GM03348 (cell line): ENCODE measurements at regions not wholly inside any gene's neighbourhood (a gene's known extent, or its start where the extent isn't known, plus 50 kb on each side); places are given as distances from the start of the nearest gene placed in this dataset.
"Not testable (repeated sequence)": the region's sequence is repeated elsewhere in the genome, so short reads cannot be mapped to it uniquely, and the experiment has no call there.

Experiments used
- DNase-seq: peaks from one replicate; pipeline ENCODE4 v3.0.0; 2012; ENCODE audit warnings: low spot score

DNA sequence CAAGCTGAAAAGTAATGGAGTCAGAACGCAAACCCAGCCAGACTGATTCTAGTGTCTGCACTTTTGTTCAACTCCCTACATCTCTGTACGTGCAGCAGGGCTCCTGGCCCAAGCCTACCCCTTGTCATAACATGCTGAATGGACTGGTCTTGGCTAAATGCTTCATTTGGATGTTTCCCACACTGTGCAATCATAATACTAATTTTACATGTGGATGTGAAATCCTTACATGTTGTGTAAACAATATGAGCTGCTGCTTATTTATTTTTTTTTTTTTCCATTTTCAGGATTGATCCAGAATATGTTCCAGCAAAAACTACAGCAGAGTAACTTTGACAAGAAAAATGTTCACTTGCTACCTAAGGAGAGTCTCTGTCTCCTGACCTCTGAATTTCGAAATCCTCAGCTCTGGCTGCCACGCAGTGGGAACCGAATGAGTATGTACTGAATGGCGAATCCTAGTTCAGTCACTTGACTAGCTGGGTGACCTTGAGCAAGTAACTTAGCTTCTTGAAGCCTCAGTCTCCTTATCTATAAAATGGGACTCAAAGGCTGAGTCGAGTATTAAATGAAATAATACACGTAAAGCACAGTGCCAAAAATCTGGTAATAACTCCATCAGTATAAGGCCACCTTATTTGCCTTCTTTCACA, 133.4 kb downstream of the EHF start:
- DNase-seq: no peak

- no peak for DNase-seq
Measured at GRCh38 chr11:34750692-34751405, 130.0 kb downstream of the EHF start.

GRCh38 chr11:34749666-34750659, 129.1 kb downstream of the EHF start:
- peak; percentile 82 for DNase-seq

GRCh38 chr11:34748036-34748435, 127.1 kb downstream of the EHF start:
- DNase-seq: no peak

- DNase-seq: no peak
Measured at GRCh38 chr11:34747251-34747650, 126.4 kb downstream of the EHF start.

- DNase-seq: no peak
Measured at GRCh38 chr11:34745195-34745594, 124.3 kb downstream of the EHF start.

GRCh38 chr11:34744511-34744910, 123.6 kb downstream of the EHF start:
- no peak for DNase-seq

DNA sequence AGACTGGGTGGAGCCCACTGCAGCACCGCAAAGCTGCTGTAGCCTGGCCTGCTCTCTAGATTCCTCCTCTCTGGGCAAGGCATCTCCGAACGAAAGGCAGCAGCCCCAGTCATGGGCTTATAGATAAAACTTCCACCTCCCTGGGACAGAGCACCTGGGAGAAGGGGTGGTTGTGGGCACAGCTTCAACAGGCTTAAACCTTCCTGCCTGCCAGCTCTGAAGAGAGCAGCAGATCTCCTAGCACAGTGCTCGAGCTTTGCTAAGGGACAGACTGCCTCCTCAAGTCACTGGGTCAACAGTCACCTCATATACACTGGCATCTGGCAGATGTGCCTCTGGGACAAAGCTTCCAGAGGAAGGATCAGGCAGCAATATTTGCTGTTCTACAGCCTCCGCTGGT, 117.3 kb downstream of the EHF start:
- DNase-seq: no peak

DNA sequence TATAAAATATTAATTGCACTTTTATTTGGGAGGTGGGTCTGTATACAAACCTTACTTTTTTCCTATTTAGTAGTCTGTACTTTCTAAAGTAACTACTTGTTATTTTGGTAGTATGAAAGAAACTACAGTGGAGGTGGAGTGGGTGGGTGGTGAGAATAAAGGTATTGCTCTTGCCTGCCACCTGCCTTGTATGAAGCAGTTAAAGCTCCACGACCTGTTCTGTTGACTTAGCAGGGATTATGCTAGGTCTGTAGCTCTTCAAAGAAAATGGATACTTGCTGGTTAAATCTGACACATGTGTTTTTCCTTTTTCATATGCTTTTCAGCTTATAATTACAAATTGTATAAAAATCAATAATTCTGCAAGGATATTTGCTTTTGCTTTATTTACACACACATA, 111.9 kb downstream of the EHF start:
- DNase-seq: no peak

GRCh38 chr11:34731603-34732002, 110.7 kb downstream of the EHF start:
- no peak for DNase-seq

DNA sequence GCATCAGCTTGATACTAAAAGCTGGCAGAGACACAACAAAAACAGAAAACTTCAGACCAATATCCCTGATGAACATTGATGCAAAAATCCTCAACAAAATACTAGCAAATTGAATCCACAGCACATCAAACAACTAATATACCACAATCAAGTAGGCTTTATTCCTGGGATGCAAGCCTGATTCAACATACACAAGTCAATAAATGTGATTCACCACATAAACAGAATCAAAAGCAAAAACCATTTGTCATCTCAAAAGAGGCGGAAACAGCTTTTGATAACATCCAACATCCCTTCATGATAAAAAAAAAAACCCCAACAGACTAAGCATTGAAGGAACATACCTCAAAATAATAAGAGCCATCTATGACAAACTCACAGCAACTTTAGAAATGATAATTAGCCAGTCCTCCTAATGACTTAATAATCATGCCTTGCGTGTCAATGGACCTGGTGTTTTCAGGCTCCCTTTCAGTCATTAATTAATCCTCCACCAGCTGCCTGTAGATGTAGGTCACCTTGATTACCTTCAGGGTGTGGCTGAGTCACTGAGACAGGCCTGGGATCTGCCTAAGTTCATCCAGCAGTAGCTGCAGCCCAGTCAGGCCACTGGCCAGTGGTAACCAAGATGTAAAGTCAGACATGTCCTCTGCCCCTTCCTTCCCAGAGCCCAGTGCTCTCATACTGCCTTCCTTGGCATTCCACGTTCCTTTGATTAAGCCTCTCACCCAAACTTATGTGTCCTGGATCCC, 109.8 kb downstream of the EHF start:
- DNase-seq: no peak

DNA sequence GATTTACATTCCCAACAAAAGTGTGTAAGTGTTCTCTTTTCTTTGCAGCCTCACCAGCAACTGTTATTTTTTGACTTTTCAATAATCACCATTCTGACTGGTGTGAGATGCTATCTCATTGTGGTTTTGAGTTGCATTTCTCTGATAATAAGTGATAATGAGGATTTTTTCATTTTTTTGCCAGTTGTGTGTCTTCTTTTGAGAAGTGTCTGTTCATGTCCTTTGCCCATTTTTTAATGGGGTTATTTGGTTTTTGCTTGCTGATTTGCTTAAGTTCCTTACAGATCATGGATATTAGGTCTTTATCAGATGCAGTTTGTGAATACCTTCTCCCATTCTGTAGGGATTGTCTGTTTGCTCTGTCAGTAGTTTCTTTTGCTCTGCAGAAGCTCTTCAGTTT, 107.7 kb downstream of the EHF start:
- DNase-seq: no peak

DNA sequence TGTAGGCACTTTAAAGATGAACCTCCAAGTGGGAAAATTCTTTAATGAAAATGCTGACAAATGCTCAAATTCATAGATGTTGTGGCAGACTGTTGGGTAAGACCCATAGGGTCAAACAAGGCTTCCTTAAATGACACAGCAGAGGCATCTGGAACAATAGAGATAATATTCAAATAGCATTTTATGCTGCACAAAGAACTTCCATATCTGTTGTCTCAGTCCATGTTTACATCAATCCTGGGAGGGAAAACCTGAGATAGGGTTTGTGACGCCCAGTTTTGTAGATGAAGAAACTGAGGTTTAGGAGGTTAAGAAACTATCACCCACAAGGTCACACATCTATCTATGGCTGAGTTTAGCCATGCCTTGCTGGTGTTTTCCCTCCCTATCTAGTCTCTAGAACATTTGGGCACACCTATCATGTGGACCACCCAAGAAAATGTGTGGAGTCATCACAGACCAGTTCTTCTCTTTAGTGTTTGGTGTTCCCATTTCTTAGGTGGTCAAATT, 106.4 kb downstream of the EHF start:
- no peak for DNase-seq

DNA sequence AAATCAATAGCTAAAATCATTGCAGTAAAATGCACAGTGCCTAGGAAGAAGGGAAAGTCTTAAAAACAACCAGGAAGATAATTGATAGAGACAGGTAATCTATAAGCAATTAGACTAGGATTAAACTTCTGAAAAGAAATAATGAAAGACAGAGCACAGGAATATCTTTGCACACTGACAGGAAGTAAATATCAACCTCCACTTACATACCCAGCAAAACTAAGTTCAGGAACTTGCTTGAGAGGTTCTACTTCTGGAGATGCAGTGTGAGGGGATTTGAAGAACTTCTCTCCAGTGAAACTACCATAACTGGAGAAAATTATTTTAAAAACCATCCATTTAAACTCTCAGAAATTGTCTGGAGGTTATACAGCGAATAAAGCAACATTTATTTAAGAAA, 104.1 kb downstream of the EHF start:
- no peak for DNase-seq

- no peak for DNase-seq
Measured at GRCh38 chr11:34721646-34722045, 100.8 kb downstream of the EHF start.

- DNase-seq: no peak
Measured at GRCh38 chr11:34719303-34719848, 98.5 kb downstream of the EHF start.

DNA sequence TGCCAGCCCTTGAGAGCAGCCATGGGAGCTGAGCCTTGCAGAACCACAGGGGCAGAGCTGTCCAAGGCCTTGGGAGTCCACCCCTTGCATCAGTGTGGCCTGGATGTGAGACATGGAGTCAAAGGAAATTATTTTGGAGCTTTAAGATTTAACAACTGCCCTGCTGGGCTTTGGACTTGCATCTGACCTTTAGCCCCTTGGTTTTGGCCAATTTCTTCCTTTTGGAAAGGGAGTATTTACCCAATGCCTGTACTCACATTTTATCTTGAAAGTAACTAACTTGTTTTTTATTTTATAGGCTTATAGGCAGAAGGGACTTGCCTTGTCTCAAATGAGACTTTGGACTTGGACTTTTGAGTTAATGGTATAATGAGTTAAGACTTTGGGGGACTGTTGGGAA, 92.7 kb downstream of the EHF start:
- DNase-seq: not testable (repeated sequence)
